AML-193 (cell line): ENCODE measurements at regions not wholly inside any gene's neighbourhood (a gene's known extent, or its start where the extent isn't known, plus 50 kb on each side); places are given as distances from the start of the nearest gene placed in this dataset.
A peak's percentile ranks its signal among the peaks of the same experiment; 100 is the strongest.

ENCODE experiments used
- DNase-seq, 2 experiments: peaks; one replicate each; lab custom pipeline; 2025; lab: John Stamatoyannopoulos, UW

GRCh38 chr17:55584055-55584685 lies 72.9 kb upstream of the SMIM36 start:
- DNase-seq, result peak in 1 of 2 experiments; percentile 4

GRCh38 chr17:55582897-55583296 lies 71.6 kb upstream of the SMIM36 start:
- no peak for DNase-seq

GRCh38 chr17:55580596-55581133 lies 69.4 kb upstream of the SMIM36 start:
- no peak for DNase-seq

DNA sequence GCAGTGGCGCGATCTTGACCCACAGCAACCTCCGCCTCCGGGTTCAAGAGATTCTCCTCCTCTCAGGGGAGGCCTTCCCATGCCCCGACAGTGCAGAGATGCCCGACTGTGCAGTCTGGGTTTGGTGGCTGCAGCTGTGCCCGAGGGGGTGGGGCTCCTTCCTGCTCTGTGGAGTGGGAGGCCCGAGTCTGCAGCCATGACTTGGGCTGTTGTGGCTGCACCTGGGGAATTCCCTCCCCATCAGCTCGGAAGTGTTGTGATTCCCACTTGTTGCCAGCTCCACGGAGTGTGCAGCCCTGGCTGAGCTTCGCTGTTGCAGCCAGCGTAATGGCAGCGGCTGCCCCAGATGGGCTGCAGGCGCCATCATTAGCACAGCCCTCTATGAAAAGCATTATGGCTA lies 66.4 kb upstream of the SMIM36 start:
- no peak for DNase-seq

DNA sequence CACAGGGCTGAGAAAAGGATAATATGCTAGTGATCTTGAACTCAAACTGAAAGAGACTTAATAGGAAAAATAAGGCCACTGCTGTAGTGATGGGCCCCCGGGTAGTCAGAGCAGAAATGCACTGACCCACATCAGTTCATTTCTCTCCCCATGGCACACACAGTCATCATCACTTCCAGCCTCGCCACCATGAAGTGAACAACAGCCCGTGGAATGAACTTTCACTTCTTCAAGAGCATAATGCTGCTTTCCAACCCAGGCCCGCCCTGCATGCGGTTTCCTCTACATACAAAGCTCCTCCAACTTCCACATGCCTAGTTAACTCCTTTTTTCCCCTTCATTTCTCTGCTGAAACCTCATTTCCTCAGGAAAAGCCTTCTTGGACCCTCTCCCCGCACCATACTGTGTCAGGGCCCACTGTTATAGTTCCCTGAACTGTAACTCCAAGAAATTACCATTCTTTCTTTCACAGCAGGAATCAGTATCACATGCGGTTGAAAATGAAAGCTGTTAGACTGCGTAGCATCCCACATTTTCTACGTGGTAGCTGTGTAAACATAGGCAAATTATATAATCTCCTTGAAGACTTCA lies 65.8 kb upstream of the SMIM36 start:
- no peak for DNase-seq

DNA sequence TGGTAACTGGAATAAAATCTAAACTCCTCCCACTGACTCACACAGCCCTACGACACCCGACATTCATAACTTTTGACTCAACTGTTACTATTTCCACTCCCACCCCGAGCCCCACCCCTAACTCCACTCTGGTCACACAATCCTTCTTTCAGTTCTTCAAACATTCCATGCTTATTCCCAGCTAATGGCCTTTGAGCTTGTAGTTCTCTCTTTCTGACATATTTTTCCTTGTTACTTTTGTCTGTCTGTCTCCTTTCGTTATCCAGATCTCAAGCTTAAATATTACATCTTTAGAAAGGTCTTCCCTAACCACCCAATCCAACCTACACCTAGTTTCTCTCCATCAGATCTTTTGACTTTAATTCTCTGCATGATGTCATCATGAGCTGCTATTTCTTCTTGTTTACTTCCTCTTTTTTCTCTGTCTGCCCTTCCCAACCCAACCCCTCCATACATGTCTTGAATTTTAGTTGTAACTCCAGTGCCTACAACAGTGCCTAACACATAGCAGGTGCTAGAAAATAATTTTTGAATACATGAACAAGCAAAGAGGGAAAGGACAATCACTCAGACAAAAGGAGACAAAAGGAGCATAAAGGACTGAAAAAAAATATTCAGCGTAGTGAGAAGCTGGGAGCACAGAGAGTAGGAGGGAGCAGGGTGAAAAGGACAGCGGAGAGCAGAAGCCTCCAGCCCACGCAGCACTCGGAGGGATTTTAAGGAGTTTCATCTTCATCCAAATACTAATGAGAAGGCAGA lies 65.2 kb upstream of the SMIM36 start:
- peak; percentile 22 to 25 for DNase-seq

DNA sequence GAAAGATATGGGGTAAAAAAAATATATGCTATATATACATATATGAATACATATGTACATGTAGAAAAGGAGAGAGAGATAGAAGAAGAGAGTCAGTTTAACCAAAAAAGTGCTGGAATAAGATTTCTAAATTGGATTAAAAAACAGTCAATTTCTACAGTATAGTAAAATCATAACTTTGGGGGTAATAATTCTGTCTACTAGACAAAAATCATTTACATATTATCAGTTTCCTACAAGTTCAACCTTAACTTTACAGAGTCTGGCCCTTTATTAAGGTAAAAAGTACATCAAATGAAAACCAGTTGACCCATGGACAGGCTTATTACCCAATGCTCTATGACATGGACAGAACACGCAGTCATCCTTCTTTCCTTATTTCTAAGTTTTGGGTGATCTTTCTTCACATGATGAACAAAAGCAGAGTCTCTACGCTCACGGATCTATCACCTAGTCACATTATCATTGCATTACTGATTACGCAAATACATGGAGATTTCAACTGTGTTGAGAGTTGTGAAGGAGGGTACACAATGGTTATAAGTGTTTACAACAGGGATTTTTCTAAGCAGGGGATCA lies 63.9 kb upstream of the SMIM36 start:
- DNase-seq, result no peak

GRCh38 chr17:55572599-55572998 lies 61.3 kb upstream of the SMIM36 start:
- DNase-seq, result no peak

GRCh38 chr17:55572139-55572538 lies 60.9 kb upstream of the SMIM36 start:
- DNase-seq, result no peak

DNA sequence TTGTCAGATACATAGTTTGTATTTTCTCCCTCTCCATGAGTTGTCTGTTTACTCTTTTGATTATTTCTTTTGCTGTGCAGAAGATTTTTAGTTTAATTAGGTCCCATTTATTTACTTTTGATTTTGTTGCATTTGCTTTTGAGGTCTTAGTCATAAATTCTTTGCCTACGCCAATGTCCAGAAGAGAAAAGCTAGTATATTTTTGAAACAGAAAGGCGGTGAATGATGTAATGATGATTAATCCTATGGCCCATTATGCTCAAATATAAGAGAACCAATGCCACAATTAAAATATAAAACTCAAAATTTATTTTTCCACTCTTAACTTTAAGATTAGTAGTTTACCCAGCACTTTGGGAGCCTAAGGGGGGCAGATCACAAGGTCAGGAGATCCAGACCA lies 59.8 kb upstream of the SMIM36 start:
- DNase-seq, result no peak

- DNase-seq, result no peak
These were observed 59.1 kb upstream of the SMIM36 start for GRCh38 chr17:55570391-55570790.

- no peak for DNase-seq
These were observed 56.3 kb upstream of the SMIM36 start for GRCh38 chr17:55567240-55568214.

DNA sequence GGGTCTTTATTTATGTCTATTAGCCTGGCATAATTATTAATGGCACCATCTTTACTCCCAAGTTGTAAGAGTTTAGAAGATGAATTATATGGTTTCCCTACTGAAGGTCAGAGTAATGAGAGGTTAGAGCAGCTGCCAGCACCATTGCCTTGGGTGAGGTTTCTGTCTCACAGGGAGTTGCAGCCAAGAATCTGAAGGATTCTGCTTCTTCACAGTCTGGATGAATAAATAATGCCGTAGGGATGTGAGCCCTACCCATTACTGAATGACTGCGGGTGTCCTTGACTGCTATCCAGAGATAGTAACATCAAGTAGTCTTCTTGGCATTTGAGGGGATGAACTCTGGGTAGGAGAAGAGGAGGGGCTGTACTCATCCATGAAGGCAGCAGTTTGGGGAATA lies 52.8 kb upstream of the SMIM36 start:
- no peak for DNase-seq

DNA sequence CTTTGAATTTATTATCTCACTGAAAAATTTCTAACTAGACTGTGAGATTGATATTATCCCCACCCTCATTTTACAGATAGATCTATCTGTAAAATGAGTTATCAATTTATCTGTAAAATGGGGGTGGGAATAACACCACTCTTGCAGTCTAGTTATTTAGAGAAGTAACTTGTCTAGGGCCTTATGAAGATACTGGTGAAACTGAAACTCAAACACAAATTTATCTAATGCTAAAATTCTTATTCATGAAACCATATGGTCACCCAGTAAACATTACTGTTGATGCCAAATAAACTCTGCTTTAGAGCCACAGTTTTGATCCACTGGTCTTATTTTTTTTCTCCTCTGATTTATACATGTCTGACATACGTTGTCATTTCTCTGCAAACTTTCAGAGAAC lies 52.1 kb upstream of the SMIM36 start:
- DNase-seq, result no peak

- no peak for DNase-seq
These were observed 50.8 kb upstream of the SMIM36 start for GRCh38 chr17:55561973-55562495.

- no peak for DNase-seq
These were observed 50.2 kb upstream of the SMIM36 start for GRCh38 chr17:55561316-55561972.
